IMR-90 (cell line): ENCODE measurements at regions not wholly inside any gene's neighbourhood (a gene's known extent, or its start where the extent isn't known, plus 50 kb on each side); places are given as distances from the start of the nearest gene placed in this dataset.

Experiments
- ATAC-seq: fragments of 200-7000 bp; cut with Tn5 transposase; 2 replicates; pipeline ENCODE4 v1.9.1; 2020; ENCODE audit warnings: low read depth, mild to moderate bottlenecking, moderate library complexity
- BruUV-seq: library from RNA; stranded (reverse); fragments of 400-500 nt; replicated peaks from 2 replicates; lab custom pipeline; 2021; lab: Mats Ljungman, UMichigan
- CTCF ChIA-PET: fragments of 300-600 bp; formaldehyde crosslinking; extraction: SDS; loops from one replicate; lab custom pipeline; 2021; ENCODE audit warnings: antibody characterized with exemption; lab: Yijun Ruan, JAX
- POLR2A ChIA-PET: fragments of 300-600 bp; sonication (Branson Sonifier 250); formaldehyde crosslinking; loops from one replicate; lab custom pipeline; 2022; ENCODE audit warnings: antibody characterized with exemption; ENCODE audit not compliant: unreplicated experiment; lab: Charles Lee
- DNase-seq: peaks from one replicate; pipeline ENCODE4 v3.0.0; 2013
- H2AFZ ChIP-seq: replicated peaks from 2 replicates; pipeline ENCODE3; 2013; ENCODE audit warnings: low read length, mild to moderate bottlenecking; ENCODE audit not compliant: poor library complexity
- H2AK5ac ChIP-seq: 2 replicates; pipeline ENCODE4 v1.6.1; 2013; ENCODE audit warnings: low read depth, low read length, inconsistent platforms
- H2AK9ac ChIP-seq: replicated peaks from 2 replicates; pipeline ENCODE3; 2013; ENCODE audit warnings: mild to moderate bottlenecking, low read depth, low read length, moderate library complexity; ENCODE audit not compliant: poor library complexity
- H2BK120ac ChIP-seq: 2 replicates; pipeline ENCODE4 v1.6.1; 2013; ENCODE audit warnings: low read depth, low read length, inconsistent platforms
- H2BK15ac ChIP-seq: 3 replicates; pipeline ENCODE4 v1.6.1; 2013; ENCODE audit warnings: low read depth, low read length, inconsistent platforms
- H2BK20ac ChIP-seq: 2 replicates; pipeline ENCODE4 v1.6.1; 2013; ENCODE audit warnings: low read depth, mild to moderate bottlenecking, inconsistent platforms, low read length, moderate library complexity
- H2BK5ac ChIP-seq: 2 replicates; pipeline ENCODE4 v1.6.1; 2013; ENCODE audit warnings: mild to moderate bottlenecking, low read depth, low read length, inconsistent platforms; ENCODE audit not compliant: poor library complexity, severe bottlenecking
- H3K14ac ChIP-seq: replicated peaks from 2 replicates; pipeline ENCODE4 v1.6.1; 2013; ENCODE audit warnings: low read depth, low read length, inconsistent platforms
- H3K18ac ChIP-seq: 2 replicates; pipeline ENCODE4 v1.6.1; 2013; ENCODE audit warnings: low read depth, low read length, control low read depth
- H3K23ac ChIP-seq: 2 replicates; pipeline ENCODE4 v1.6.1; 2013; ENCODE audit warnings: low read depth, low read length, inconsistent platforms
- H3K27ac ChIP-seq: 2 replicates; pipeline ENCODE4 v1.5.1; 2013; ENCODE audit warnings: mild to moderate bottlenecking, control low read depth, low read length; ENCODE audit not compliant: insufficient read depth
- H3K27me3 ChIP-seq: 2 replicates; pipeline ENCODE4 v1.6.1; 2013; ENCODE audit warnings: low read length; ENCODE audit not compliant: control insufficient read depth, insufficient read depth
- H3K36me3 ChIP-seq: 2 replicates; pipeline ENCODE4 v1.6.1; 2013; ENCODE audit warnings: low read length, mixed read lengths; ENCODE audit not compliant: control insufficient read depth, insufficient read depth
- H3K4ac ChIP-seq: 2 replicates; pipeline ENCODE4 v1.6.1; 2013; ENCODE audit warnings: low read depth, low read length, inconsistent platforms
- H3K4me1 ChIP-seq: 2 replicates; pipeline ENCODE4 v1.6.1; 2013; ENCODE audit warnings: low read length, mixed read lengths; ENCODE audit not compliant: control insufficient read depth, insufficient read depth
- H3K4me2 ChIP-seq: 2 replicates; pipeline ENCODE4 v1.6.1; 2013; ENCODE audit warnings: low read depth, mild to moderate bottlenecking, control low read depth, low read length, moderate library complexity
- H3K4me3 ChIP-seq: 2 replicates; pipeline ENCODE4 v1.5.1; 2013; ENCODE audit warnings: low read depth, mild to moderate bottlenecking, control low read depth, low read length, moderate library complexity; ENCODE audit not compliant: insufficient read depth
- H3K56ac ChIP-seq: 2 replicates; pipeline ENCODE4 v1.6.1; 2013; ENCODE audit warnings: low read length, inconsistent platforms; ENCODE audit not compliant: insufficient read depth; ENCODE audit errors: extremely low read depth
- H3K79me1 ChIP-seq, 2 experiments: 2 replicates each; pipeline ENCODE4 v1.6.1; 2013; ENCODE audit warnings: low read length in 2 of 2, inconsistent platforms in 1 of 2, low read depth in 1 of 2
- H3K9ac ChIP-seq: 2 replicates; pipeline ENCODE4 v1.6.1; 2013; ENCODE audit warnings: low read depth, low read length, control low read depth
- H3K9me1 ChIP-seq: 2 replicates; pipeline ENCODE4 v1.6.1; 2013; ENCODE audit warnings: low read length, inconsistent platforms; ENCODE audit not compliant: insufficient read depth
- H3K9me3 ChIP-seq: 2 replicates; pipeline ENCODE4 v1.6.1; 2013; ENCODE audit warnings: low read length; ENCODE audit not compliant: control insufficient read depth, insufficient read depth
- H4K20me1 ChIP-seq: 2 replicates; pipeline ENCODE4 v1.6.1; 2013; ENCODE audit warnings: low read length, inconsistent platforms; ENCODE audit not compliant: insufficient read depth
- H4K5ac ChIP-seq: 2 replicates; pipeline ENCODE4 v1.6.1; 2013; ENCODE audit warnings: mild to moderate bottlenecking, low read depth, low read length, control low read depth
- H4K8ac ChIP-seq, 2 experiments: 2 replicates each; pipeline ENCODE4 v1.6.1; 2013; ENCODE audit warnings: low read depth in 2 of 2, low read length in 2 of 2, control low read depth in 1 of 2, inconsistent platforms in 1 of 2
- H4K91ac ChIP-seq: 2 replicates; pipeline ENCODE4 v1.6.1; 2013; ENCODE audit warnings: low read depth, low read length, inconsistent platforms; ENCODE audit not compliant: insufficient read depth
- CTCF ChIP-seq: conservative IDR thresholded peaks from 2 replicates; pipeline ENCODE4 v1.5.1; 2012; ENCODE audit warnings: mild to moderate bottlenecking, low read depth, low read length, improper control_type of control experiment
- FOS ChIP-seq: fragments of 150-350 bp; IDR thresholded peaks from 2 replicates; pipeline ENCODE4 v1.6.1; 2016; ENCODE audit warnings: low read depth, low read length
- POLR2A ChIP-seq: IDR thresholded peaks from 2 replicates; pipeline ENCODE4 v1.6.1; 2012; ENCODE audit warnings: mild to moderate bottlenecking, low read depth, low read length
- RAD21 ChIP-seq: IDR thresholded peaks from 2 replicates; pipeline ENCODE4 v1.6.1; 2012; ENCODE audit warnings: low read length, improper control_type of control experiment
- USF2 ChIP-seq: fragments of 150-350 bp; IDR thresholded peaks from 2 replicates; pipeline ENCODE4 v1.6.1; 2017; ENCODE audit warnings: mild to moderate bottlenecking, antibody characterized with exemption, low read length, low read depth
- WGBS, 2 experiments: methylation state at CpG; one replicate each; pipeline versions ENCODE4 v1.1.5 to v1.1.7; 2013; ENCODE audit warnings: missing lambda C conversion rate in 2 of 2; ENCODE audit not compliant: insufficient read length in 1 of 2; ENCODE audit errors: extremely low coverage in 2 of 2; 5-methylcytosine and 5-hydroxymethylcytosine counted together
- dilution Hi-C: fragments of 300-500 bp; cut with HindIII; formaldehyde crosslinking; loops from one replicate; pipeline ENCODE4 v1.14.3; 2018; ENCODE audit warnings: low sequenced_read_pairs; ENCODE audit not compliant: unreplicated experiment
- in situ Hi-C: fragments of 300-500 bp; cut with MboI; formaldehyde crosslinking; loops from 3 replicates; pipeline ENCODE4 v1.14.3; 2019; ENCODE audit warnings: low sequenced_read_pairs, inconsistent platforms, mixed read lengths
- intact Hi-C: fragments of 100-400 bp; cut with micrococcal nuclease; formaldehyde crosslinking; loops from 2 replicates; pipeline ENCODE4 v1.10.0; 2022
- TF ChIP-seq, protein P1 (sequence below): fragments of 150-350 bp; IDR thresholded peaks from 2 replicates; pipeline ENCODE4 v1.6.1; 2016; ENCODE audit warnings: low read depth, mild to moderate bottlenecking, low read length, moderate library complexity, borderline replicate concordance

GRCh38 chr7:81393018-81393417 is 376.8 kb downstream of the HGF start:
- Histone ChIP-seq H4K20me1 (no peaks in the 10 kb centered on the region), H3K27ac (no peak overlapping the region), H3K18ac (no peak overlapping the region), H3K23ac (no peak overlapping the region), H2BK20ac (no peak overlapping the region), H3K79me1 (no peaks in the 10 kb centered on the region), H2BK120ac (no peak overlapping the region), H3K9me1 (no peaks in the 10 kb centered on the region), H2AFZ (no peak overlapping the region), H4K91ac (no peak overlapping the region), H3K9me3 (no peaks in the 10 kb centered on the region), H2BK15ac (no peak overlapping the region), H3K4me3 (no peak overlapping the region), H2BK5ac (no peak overlapping the region), H4K8ac (no peak overlapping the region), H3K56ac (no peak overlapping the region), H3K4ac (no peak overlapping the region), H3K14ac (no peak overlapping the region), H2AK5ac (no peak overlapping the region), H3K4me1 (no peaks in the 10 kb centered on the region), H3K4me2 (no peak overlapping the region), H3K27me3 (no peaks in the 10 kb centered on the region; the same call in 1 of the 2 replicates), H4K5ac (no peak overlapping the region), H2AK9ac (no peak overlapping the region), H3K36me3 (no peaks in the 10 kb centered on the region), H3K9ac (no peak overlapping the region)
- dilution Hi-C loops: no loop called here
- intact Hi-C loops: no loop called here
- ATAC-seq: no peak
- no peak for TF ChIP-seq POLR2A
- no peak for TF ChIP-seq CTCF
- no peak for TF ChIP-seq FOS
- no peak for TF ChIP-seq RAD21
- TF ChIP-seq USF2: no peak
- TF ChIP-seq, protein P1, sequence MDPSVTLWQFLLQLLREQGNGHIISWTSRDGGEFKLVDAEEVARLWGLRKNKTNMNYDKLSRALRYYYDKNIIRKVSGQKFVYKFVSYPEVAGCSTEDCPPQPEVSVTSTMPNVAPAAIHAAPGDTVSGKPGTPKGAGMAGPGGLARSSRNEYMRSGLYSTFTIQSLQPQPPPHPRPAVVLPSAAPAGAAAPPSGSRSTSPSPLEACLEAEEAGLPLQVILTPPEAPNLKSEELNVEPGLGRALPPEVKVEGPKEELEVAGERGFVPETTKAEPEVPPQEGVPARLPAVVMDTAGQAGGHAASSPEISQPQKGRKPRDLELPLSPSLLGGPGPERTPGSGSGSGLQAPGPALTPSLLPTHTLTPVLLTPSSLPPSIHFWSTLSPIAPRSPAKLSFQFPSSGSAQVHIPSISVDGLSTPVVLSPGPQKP: no peak
- ChIA-PET CTCF (no interaction called here), POLR2A (no interaction called here)
- in situ Hi-C loops: no loop called here
- WGBS, 2 experiments: no CpG with 5 or more reads among the region's 2 CpGs
- BruUV-seq: no TSS peak
- no peak for DNase-seq
